ENCODE measurements at regions not wholly inside any gene's neighbourhood (a gene's known extent, or its start where the extent isn't known, plus 50 kb on each side); places are given as distances from the start of the nearest gene placed in this dataset.

GRCh38 chr18:28823506-28824182 is 646.7 kb upstream of the CDH2 start:
- no peaks in the 10 kb centered on the region for H3K36me3 ChIP-seq (ENCODE audit: control insufficient read depth, insufficient read depth, low read length)
- no peaks in the 10 kb centered on the region for H3K27me3 ChIP-seq (ENCODE audit: control insufficient read depth, insufficient read depth, low read length)
- TF ChIP-seq CTCF (IDR thresholded peaks at IDR 0.05), result no peak
- TF ChIP-seq POLR2AphosphoS5 (IDR thresholded peaks at IDR 0.05; ENCODE audit: low read depth, low read length), result no peak
- TF ChIP-seq SIN3A (IDR thresholded peaks at IDR 0.05; ENCODE audit: borderline replicate concordance, insufficient read depth, low read depth, low read length), result no peak
- no peak for TF ChIP-seq TCF7L2 (IDR thresholded peaks at IDR 0.05; ENCODE audit: low read depth, low read length)
- no peak for TF ChIP-seq REST (IDR thresholded peaks at IDR 0.05; ENCODE audit: insufficient read depth in 1 of 2, low read depth in 2 of 2, low read length in 1 of 2)
- ATAC-seq (no peak), DNase-seq (ENCODE audit: low read depth, low spot score) (no peak)
- no peaks in the 10 kb centered on the region for H3K4me1 ChIP-seq (ENCODE audit: control insufficient read depth, insufficient read depth, low read length)
- no peak overlapping the region for H3K4me3 ChIP-seq (ENCODE audit: low read depth in 2 of 2, low read length in 2 of 2)
- in situ Hi-C loops (cut with HindIII; ENCODE audit: low pct_unique_long_range_greater_than_20kb, low sequenced_read_pairs), result no loop called here
- POLR2A ChIA-PET, result no interaction called here
- CTCF ChIA-PET, result no interaction called here
- intact Hi-C loops (cut with micrococcal nuclease; ENCODE audit: unreplicated experiment), result no loop called here
- H3K9me3 ChIP-seq (ENCODE audit: control insufficient read depth, insufficient read depth, low read depth, low read length), result no peaks in the 10 kb centered on the region
- BruUV-seq (replicated peaks), result no TSS peak
- no peak overlapping the region for H3K27ac ChIP-seq (ENCODE audit: low read length)

- BruUV-seq (replicated peaks), result no TSS peak
Observed at GRCh38 chr18:28820353-28820752, 643.4 kb upstream of the CDH2 start.

More at GRCh38 chr18:28820353-28820752, 643.4 kb upstream of the CDH2 start:
- H3K4me3 ChIP-seq (ENCODE audit: low read depth in 2 of 2, low read length in 2 of 2), result no peak overlapping the region
- H3K9me3 ChIP-seq (ENCODE audit: control insufficient read depth, insufficient read depth, low read depth, low read length), result no peaks in the 10 kb centered on the region
- no peaks in the 10 kb centered on the region for H3K4me1 ChIP-seq (ENCODE audit: control insufficient read depth, insufficient read depth, low read length)
- H3K36me3 ChIP-seq (ENCODE audit: control insufficient read depth, insufficient read depth, low read length), result no peaks in the 10 kb centered on the region
- ATAC-seq (no peak), DNase-seq (ENCODE audit: low read depth, low spot score) (no peak)
- H3K27me3 ChIP-seq (ENCODE audit: control insufficient read depth, insufficient read depth, low read length), result no peaks in the 10 kb centered on the region
- in situ Hi-C loops (cut with HindIII; ENCODE audit: low pct_unique_long_range_greater_than_20kb, low sequenced_read_pairs) (no loop called here), intact Hi-C loops (cut with micrococcal nuclease; ENCODE audit: unreplicated experiment) (no loop called here)
- TF ChIP-seq SIN3A (IDR thresholded peaks at IDR 0.05; ENCODE audit: borderline replicate concordance, insufficient read depth, low read depth, low read length) (no peak), TCF7L2 (IDR thresholded peaks at IDR 0.05; ENCODE audit: low read depth, low read length) (no peak), REST (IDR thresholded peaks at IDR 0.05; ENCODE audit: insufficient read depth in 1 of 2, low read depth in 2 of 2, low read length in 1 of 2) (no peak), CTCF (IDR thresholded peaks at IDR 0.05) (no peak), POLR2AphosphoS5 (IDR thresholded peaks at IDR 0.05; ENCODE audit: low read depth, low read length) (no peak)
- POLR2A ChIA-PET, result no interaction called here
- H3K27ac ChIP-seq (ENCODE audit: low read length), result no peak overlapping the region
- CTCF ChIA-PET, result no interaction called here

All from Panc1 (cell line).